ENCODE measurements at regions not wholly inside any gene's neighbourhood (a gene's known extent, or its start where the extent isn't known, plus 50 kb on each side); places are given as distances from the start of the nearest gene placed in this dataset.

GRCh38 chr14:22433069-22433468 lies 156.0 kb downstream of the DAD1 start:
- no peak for TF ChIP-seq FOXP2 (optimal IDR thresholded peaks at IDR 0.05; ENCODE audit: borderline replicate concordance, extremely low read depth, extremely low read length, insufficient read depth)
- TF ChIP-seq, protein P1, sequence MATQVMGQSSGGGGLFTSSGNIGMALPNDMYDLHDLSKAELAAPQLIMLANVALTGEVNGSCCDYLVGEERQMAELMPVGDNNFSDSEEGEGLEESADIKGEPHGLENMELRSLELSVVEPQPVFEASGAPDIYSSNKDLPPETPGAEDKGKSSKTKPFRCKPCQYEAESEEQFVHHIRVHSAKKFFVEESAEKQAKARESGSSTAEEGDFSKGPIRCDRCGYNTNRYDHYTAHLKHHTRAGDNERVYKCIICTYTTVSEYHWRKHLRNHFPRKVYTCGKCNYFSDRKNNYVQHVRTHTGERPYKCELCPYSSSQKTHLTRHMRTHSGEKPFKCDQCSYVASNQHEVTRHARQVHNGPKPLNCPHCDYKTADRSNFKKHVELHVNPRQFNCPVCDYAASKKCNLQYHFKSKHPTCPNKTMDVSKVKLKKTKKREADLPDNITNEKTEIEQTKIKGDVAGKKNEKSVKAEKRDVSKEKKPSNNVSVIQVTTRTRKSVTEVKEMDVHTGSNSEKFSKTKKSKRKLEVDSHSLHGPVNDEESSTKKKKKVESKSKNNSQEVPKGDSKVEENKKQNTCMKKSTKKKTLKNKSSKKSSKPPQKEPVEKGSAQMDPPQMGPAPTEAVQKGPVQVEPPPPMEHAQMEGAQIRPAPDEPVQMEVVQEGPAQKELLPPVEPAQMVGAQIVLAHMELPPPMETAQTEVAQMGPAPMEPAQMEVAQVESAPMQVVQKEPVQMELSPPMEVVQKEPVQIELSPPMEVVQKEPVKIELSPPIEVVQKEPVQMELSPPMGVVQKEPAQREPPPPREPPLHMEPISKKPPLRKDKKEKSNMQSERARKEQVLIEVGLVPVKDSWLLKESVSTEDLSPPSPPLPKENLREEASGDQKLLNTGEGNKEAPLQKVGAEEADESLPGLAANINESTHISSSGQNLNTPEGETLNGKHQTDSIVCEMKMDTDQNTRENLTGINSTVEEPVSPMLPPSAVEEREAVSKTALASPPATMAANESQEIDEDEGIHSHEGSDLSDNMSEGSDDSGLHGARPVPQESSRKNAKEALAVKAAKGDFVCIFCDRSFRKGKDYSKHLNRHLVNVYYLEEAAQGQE (IDR thresholded peaks at IDR 0.05; ENCODE audit: insufficient read depth in 1 of 2, low read depth in 2 of 2, low read length in 2 of 2): no peak

- TF ChIP-seq TAF1 (IDR thresholded peaks at IDR 0.05; ENCODE audit: borderline replicate concordance, insufficient read depth, low read length) (no peak), SIN3A (IDR thresholded peaks at IDR 0.05; ENCODE audit: borderline replicate concordance, insufficient read depth, low read length) (no peak), POLR2AphosphoS5 (IDR thresholded peaks at IDR 0.05; ENCODE audit: low read depth, low read length) (no peak), FOXP2 (optimal IDR thresholded peaks at IDR 0.05; ENCODE audit: borderline replicate concordance, extremely low read depth, extremely low read length, insufficient read depth) (no peak)
- TF ChIP-seq, protein P1 (IDR thresholded peaks at IDR 0.05; ENCODE audit: insufficient read depth in 1 of 2, low read depth in 2 of 2, low read length in 2 of 2): no peak
Observed at GRCh38 chr14:22432348-22432976, 156.6 kb downstream of the DAD1 start.

DNA sequence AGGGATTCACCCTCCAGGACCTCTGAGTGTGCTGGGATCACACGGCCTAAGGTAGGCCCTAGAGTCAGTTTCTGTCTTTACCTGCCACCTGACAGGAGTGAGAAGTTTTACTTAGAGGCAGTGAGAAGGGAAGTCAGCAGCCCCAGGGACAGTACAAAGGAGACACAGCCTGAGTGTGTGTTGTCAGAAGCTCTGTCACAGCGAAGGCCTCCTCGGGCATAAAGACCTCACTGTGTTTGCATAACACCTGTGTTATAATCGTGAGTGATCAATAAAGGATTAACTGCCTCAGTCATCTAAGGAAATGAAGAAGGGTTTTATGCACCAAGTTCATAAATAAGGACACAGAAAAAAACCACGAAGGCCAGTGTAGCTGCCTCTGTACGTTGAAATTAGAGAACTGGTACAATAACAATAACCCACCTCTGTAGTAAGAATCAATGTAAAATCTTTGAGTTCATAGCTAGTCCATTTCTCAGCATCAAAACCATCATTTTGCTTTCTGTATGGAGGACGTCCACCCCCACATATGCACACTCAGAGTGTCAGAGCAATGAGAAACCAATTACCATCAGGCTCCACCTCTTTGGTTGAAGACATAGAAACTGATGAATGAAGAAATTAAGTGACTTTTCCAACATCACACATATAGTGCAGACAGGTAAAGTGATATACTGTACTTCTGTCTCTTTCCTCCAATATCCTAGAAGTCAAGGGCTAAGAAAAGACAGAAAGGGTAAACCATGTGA lies 159.3 kb downstream of the DAD1 start:
- TF ChIP-seq SIN3A (IDR thresholded peaks at IDR 0.05; ENCODE audit: borderline replicate concordance, insufficient read depth, low read length): no peak

- TF ChIP-seq POLR2AphosphoS5 (IDR thresholded peaks at IDR 0.05; ENCODE audit: low read depth, low read length) (no peak), SIN3A (IDR thresholded peaks at IDR 0.05; ENCODE audit: borderline replicate concordance, insufficient read depth, low read length) (no peak), TAF1 (IDR thresholded peaks at IDR 0.05; ENCODE audit: borderline replicate concordance, insufficient read depth, low read length) (no peak), FOXP2 (optimal IDR thresholded peaks at IDR 0.05; ENCODE audit: borderline replicate concordance, extremely low read depth, extremely low read length, insufficient read depth) (no peak)
- TF ChIP-seq, protein P1 (IDR thresholded peaks at IDR 0.05; ENCODE audit: insufficient read depth in 1 of 2, low read depth in 2 of 2, low read length in 2 of 2): no peak
Observed at GRCh38 chr14:22428700-22429291, 160.2 kb downstream of the DAD1 start.

GRCh38 chr14:22427771-22428231 lies 161.2 kb downstream of the DAD1 start:
- TF ChIP-seq TAF1 (IDR thresholded peaks at IDR 0.05; ENCODE audit: borderline replicate concordance, insufficient read depth, low read length): no peak
- TF ChIP-seq POLR2AphosphoS5 (IDR thresholded peaks at IDR 0.05; ENCODE audit: low read depth, low read length): no peak

DNA sequence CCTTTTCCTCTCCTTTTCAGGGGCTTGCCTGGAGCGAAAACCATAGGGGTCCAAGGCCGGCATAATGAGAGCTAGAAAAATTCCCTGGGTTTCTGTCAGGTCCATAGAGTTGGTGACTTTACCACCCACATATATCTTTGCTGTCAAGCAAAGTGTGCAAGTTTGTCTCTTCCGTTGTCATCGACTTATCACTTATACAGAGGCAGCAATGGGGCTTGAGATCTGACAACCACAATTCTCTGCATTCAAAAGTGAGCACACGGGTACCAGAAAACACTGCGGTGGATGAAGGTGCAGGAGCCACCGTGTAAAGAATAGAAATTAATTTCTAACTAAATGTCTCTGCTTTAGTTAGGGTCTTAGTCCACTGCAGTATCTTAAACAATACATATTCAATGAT lies 162.3 kb downstream of the DAD1 start:
- no peak for TF ChIP-seq FOXP2 (optimal IDR thresholded peaks at IDR 0.05; ENCODE audit: borderline replicate concordance, extremely low read depth, extremely low read length, insufficient read depth)
- TF ChIP-seq, protein P1 (IDR thresholded peaks at IDR 0.05; ENCODE audit: insufficient read depth in 1 of 2, low read depth in 2 of 2, low read length in 2 of 2): no peak
- TF ChIP-seq POLR2AphosphoS5 (IDR thresholded peaks at IDR 0.05; ENCODE audit: low read depth, low read length): no peak
- TF ChIP-seq SIN3A (IDR thresholded peaks at IDR 0.05; ENCODE audit: borderline replicate concordance, insufficient read depth, low read length): no peak
- no peak for TF ChIP-seq TAF1 (IDR thresholded peaks at IDR 0.05; ENCODE audit: borderline replicate concordance, insufficient read depth, low read length)

Data from PFSK-1 (cell line).